Stimulated activated CD8-positive, alpha-beta memory T cell treated with anti-CD3 and anti-CD28 coated beads, Interleukin-2, amount 100 ng/mL, for 48 hours (primary cell): ENCODE measurements at regions not wholly inside any gene's neighbourhood (a gene's known extent, or its start where the extent isn't known, plus 50 kb on each side); places are given as distances from the start of the nearest gene placed in this dataset.

Experiments used
- DNase-seq, 2 donors: peaks; one replicate each; pipeline ENCODE4 v3.0.0-alpha.2; 2020; ENCODE audit warnings: low read depth in 2 of 2

DNA sequence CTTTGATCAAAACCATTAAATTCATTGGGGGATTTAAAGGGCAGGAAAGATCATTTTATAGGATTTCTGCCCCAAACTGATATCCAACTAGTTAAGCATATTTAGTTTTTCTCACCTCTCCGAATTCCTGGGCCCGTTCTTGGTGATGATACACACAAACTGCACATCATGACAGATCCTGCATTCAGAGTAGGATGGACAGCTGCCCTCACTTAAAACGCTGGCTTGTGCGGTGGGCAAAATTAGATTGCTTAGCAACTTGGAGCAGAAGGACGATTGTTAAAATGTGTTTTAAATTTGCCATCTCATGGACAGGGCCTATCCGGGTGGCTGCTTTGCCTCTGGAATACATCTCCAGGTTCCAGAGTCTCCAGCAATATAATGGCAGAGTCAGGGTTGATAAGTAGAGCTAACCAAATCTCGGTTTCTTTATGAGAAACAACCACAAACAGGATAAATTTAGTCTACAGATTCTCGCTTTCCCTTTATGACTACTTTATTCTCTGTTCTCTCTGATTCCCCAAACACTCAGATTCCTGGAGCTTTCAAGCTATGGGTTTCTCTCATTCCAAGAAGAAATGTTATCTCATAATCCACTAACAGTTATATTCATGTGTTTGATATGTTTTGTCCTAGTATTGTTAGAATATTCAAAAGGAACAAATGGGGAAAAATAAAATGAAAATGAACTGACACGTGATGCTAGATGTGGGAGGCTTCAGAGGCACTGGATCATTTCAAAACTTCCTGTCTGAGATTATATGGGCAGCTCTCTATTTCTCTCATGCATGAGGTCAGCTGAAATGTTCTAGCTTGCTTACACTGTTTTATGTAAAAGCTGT lies 1014.1 kb upstream of the SEMA6D start:
- no peak for DNase-seq

DNA sequence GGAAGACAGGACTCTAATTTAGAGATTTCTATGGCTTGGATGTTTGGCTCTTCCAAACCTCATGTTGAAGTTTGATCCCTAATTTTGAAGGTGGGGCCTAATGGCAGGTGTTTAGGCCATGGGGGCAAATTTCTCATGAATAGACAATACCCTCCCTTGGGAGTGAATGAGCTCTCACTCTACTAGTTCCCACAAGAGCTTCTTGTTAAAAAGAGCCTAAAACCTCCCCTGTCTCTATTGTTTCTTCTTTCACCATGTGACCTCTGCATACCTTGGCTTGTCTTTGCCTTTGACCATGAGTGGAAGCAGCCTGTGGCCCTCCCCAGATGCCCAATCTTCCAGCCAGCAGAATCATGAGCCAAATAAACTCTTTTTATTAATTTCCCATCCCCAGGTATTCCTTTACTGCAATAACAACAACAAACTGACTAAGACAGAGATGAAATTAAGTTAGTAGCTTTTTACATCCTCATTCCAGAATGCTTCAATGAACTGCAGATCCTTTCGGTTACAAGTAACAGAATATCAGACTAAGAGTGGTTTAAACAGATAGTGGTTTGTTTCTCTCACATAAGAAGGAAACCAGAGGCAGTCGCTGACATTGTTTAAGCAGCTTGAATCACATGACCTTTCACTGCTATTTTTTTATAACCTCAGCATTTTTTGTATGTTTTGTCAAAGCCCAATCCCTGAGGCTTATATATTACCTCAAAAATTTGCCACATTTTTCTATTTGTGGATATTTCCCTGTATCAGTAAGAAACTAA lies 1013.3 kb upstream of the SEMA6D start:
- no peak for DNase-seq

DNA sequence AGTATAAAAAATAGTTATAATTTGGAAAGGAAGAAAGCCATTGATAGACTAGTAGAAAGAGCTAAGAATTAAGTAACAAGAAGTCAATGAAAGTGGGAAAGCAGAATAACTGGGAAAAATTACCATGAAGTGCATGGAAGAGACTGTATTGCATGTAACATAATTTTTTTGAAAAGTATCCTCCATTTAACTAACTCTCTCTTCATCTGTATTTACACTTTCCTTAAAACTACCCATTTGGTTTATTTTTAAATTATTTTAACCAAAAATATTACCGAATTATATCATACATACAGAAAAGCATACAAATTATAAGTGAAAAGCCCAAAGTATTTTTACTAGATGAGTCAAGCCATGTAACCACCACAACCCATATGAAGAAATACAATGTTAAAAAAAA lies 1009.9 kb upstream of the SEMA6D start:
- DNase-seq = no peak

DNA sequence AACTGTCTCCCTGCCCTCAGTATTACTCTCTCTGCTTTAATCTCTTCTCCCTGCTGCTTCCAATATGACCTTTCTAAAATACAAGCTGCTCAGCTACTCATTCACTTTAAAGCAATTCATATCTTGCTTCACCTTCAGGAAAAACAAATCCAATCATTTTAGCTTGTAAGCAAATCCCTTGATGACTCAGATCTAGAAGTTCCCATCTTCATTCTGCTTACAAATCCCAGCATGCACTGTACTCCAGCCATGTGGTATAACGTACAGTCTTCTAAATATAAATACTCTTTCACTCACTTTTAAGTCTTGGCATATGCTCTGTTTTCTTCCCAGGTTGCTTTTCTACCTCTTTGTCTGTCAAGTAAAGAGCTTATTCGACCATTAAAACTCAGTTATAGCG lies 1009.1 kb upstream of the SEMA6D start:
- DNase-seq = no peak

DNA sequence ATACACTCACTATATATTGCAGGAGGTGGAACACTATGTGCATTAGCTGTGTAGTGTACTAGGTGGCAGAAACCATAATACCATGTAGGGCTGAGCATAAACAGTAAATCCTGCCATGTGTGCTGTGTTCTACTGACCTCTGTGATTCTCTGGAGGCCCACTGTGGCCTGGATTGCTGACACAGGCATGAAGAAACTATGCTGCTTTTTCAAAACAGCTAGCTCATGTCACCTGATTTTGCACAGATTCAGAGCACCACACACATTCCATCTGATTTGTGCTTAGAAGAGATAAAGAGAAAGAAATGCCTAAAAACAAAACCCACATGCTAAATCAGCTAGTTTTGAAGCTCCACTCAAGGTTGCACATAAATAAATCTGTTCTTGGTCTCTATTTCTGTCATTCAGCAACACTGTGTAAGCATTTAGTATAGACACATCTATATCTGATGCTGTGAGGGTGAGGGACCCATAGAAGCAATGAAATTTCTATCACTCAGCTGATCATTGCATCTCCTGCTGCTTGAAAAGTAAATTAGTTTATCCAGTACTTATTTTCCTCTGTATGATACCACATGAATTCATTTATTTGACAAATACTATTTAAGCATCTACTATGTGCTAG lies 1007.7 kb upstream of the SEMA6D start:
- DNase-seq = no peak

DNA sequence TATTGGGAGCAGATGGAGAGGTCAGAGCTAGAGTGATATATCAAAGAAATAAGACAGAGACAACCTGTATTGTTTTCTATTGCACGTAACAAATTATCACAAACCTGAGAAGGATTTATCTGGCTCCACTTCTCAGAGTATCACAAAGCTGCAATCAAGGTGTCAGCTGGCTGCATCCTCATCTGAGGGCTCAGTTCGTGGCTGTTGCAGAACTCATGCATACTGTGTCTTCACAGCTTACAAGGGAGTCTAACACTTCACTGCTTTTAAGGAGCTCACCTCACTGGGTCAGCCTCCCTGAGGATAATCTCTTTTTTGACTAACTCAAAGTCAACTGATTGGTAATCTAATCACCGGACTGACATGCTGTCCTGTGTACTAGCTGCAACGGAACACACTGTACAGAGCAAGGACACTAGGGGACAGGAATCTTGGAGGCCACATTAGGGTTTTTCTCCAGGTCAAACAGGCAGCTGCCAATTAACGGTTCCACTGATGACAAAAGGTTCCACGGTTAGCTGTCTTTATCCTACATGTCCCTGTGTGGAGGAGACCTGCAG lies 1006.8 kb upstream of the SEMA6D start:
- no peak for DNase-seq

DNA sequence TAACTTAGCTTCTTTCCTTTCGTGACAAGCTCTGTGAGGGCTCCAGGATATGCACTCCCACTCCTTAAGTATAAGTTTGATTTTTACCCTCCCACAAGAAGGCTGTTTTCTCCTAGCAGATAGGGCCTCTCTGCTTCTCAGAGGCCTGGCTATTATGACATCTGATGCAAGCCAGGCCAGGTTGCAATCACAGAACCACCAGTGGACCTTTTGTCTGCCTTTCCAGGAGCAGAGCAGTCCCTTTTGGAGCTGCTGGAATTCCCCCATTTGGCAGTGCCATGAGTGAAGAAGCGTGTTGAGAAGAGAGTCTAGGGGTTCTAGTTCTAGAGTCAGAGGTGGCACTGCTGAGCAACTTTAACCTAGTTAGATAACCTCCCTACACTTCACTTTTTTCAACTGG lies 1004.3 kb upstream of the SEMA6D start:
- DNase-seq = no peak

DNA sequence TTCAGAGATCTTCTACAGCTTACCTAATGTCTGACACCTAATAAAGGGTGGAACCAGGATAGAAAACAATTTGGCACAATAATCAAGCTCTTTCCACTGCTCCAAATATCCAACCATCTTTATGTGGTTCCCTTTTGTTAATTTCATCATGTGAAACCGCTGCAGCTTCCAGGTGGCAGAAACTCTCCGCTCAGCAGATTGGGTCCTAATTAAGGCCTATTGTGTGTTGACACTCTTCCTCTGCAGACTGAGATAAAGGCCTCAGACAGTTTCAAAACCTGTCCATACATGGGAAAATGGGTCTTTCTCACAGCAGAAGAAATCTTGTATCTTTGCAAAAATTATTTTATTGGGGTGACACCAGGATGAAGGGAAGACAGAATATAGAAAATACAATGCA lies 1002.4 kb upstream of the SEMA6D start:
- no peak for DNase-seq

DNA sequence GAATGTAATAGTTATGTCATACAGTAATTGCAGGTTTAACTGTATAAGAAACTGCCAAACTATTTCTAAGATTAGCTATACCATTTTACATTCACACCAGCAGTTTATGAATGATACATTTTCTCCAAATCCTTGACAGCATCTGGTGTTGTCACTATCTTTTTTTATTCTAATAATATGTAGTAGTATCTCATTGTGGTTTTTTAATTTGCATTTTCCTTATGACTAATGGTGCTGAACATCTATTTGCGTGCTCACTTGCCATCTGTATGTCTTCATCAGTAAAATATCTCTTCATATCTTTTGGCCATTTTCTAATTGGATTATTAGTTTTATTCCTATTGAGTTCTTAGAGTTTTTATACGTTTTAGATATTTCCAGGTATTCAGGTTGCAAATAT lies 994.0 kb upstream of the SEMA6D start:
- DNase-seq = no peak

DNA sequence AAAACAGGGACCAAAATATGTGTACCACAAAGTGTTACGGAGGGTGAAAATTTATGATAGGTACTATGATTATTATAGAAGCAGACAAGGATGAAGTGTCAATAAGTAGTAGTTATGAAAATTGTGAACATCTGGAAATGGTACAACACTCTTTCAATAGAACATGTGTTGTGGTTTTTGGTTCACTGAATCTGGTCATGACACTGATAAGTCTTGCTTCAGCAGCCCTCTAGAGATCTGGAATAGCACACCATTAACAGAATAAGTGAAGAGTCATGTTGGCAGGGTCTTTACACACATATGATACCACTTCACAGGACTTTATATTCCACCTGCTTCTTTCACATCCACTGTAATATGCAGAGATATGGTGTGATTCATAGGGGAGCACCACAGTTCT lies 985.2 kb upstream of the SEMA6D start:
- DNase-seq = no peak

DNA sequence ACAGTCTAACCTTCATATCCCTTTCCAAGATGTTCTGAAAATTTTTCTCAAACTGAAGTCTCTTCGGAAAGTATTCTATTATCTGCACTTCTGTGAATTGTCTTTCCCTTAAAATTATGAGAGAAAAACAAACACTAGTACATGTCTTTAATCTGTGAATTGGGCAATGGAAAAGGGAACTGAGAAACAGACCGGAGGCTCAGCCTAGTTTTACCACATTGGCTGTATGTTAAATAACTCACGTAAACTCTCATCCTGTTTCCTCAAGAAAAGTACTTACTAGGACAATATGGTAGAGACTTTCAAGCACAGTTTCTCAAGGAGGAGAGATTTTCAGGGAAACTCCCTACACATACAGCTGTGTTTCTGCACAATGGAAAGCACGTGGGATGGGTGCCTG lies 982.2 kb upstream of the SEMA6D start:
- DNase-seq = no peak

DNA sequence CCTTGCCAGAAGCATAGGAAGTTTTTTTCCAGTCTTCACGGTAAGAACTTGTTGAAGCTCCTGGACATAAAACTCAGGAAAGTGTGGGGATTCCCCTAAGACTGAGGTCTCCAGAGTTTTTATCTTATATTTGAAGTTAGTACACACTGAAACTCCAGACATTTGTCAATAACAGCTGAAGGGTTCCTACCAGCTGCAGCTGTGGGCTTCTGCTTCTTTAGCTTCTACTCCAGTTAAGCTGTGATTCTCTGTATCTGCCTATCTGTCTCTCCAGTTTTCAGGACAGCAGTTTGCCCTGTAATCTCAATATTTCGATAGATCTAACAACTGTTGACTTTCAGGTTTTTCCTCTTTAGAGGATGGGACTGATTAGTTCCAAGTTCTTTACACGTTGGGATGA lies 966.0 kb upstream of the SEMA6D start:
- DNase-seq = no peak

DNA sequence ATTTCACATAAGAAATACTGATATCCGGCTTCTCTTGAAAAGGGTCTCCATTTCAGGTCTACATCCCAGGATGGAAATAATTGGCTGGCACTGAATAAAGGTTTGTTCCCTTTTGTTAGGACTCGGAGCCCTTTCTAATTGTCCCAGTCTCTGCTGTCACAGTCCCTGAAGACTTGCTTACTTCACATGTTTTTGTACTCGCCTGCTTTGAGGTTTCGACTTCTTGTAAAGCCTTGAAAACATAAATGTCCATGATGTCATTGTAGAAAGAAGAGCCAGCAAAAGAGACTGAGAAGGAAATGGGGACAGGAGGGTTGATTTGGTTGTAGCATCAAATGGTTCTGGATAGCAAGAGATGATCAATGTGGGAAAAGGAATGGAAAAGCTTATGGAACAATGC lies 963.4 kb upstream of the SEMA6D start:
- no peak for DNase-seq

DNA sequence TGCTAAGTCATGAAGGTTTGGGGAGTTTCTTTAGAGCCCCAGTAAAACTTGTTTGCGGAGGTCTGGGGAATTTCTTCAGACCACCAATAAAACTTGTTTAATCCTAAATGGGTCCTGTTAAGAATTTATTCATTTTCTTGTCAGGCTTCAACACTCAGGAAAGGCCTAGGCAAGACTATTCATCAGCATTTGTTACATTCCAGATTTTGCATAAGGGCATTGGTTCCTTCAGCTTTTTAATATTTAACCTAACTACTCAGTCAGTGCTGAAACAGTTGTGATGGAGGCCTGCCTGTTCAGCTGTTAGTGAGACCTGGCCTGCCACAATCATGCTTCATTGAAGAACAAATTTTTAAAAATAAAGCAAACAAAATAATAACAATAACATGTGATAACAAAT lies 954.2 kb upstream of the SEMA6D start:
- no peak for DNase-seq

DNA sequence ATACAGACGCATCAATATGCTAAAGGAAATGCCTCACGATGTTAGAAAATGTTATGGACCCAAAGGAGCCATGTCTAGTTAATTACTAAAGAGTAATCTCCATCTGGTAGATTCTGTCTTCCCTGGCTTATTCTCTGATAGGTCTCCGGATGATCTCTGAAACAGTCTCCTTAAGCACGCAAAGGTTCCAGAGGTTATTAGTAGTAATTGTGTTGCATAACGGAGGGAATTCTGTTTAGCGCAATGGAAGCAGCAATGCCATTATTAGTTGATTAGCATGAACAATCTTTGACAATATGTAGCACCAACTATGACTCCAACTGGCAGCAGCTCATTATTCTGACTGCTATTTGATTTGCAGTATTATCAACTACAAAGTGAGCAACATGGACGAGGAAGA lies 952.5 kb upstream of the SEMA6D start:
- no peak for DNase-seq

DNA sequence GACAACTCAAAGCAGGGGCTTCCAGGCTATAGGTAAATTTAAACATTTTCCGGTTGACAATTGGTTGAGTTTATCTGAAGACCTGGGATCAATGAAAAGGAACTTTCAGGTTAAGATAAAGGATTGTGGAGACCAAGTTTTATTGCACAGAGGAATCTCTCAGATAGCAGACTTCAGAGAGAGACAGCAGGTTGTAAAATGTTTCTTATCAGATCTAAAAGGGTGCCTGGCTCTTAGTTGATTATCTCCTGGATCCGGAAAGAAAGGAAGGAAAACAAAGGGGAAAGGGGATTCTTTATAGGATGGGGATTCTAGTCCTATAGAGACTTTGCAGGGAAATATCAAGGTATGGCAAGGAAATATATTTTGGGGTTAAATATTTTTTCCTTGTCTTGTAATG lies 951.3 kb upstream of the SEMA6D start:
- DNase-seq = no peak

DNA sequence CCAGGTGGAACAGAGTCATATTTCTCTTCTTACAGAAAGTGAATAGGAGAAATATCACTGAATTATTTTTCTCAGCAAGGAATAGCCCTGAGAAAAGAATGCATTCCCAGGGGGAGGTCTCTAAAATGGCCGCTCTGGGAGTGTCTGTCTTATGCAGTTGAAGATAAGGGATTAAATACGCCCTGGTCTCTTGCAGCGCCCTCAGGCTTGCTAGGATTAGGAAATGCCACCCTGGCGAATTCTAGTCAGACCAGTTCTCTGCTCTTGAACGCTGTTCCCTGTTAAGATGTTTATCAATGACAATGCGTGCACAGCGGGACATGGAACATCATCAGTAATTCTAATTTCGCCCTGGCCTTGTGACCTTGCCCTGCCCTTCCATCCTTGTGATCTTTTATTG lies 949.0 kb upstream of the SEMA6D start:
- no peak for DNase-seq

DNA sequence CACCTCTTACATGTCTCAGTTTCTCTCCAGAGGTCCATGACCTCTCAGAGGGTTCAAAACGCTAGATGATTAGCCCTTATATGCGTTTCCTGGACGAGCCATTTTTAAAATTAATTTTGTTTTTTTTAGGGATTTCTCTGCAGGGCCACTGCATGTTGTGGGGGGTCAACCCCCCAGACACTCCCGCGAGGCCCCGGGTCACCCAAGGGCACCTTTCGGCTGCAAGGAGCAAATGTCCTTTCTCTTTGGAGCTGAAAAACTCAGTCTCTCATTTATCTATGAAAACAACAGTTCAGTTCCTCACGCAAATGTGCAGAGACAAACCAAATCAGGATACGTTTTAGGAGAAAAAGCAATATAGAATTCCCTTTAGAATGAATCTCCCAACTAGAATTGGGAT lies 944.3 kb upstream of the SEMA6D start:
- DNase-seq = no peak

DNA sequence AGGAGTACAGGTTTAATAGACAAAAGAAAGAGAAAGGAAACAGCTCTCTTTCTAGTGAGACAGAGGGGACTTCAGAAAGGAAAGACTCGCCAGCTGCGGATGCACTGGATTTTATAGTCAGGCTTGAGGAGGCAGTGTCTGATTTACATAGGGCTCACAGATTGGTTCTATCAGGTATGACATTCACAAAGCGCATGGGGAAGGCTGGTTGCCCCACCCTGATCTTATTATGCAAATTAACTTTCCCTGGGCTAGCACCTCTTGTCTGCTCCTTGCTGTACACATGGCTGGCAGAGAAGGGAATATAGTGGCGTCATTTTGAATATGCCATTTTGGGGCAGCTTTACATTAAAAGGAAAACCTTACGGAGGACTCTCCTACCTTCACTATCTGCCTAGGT lies 938.4 kb upstream of the SEMA6D start:
- no peak for DNase-seq

DNA sequence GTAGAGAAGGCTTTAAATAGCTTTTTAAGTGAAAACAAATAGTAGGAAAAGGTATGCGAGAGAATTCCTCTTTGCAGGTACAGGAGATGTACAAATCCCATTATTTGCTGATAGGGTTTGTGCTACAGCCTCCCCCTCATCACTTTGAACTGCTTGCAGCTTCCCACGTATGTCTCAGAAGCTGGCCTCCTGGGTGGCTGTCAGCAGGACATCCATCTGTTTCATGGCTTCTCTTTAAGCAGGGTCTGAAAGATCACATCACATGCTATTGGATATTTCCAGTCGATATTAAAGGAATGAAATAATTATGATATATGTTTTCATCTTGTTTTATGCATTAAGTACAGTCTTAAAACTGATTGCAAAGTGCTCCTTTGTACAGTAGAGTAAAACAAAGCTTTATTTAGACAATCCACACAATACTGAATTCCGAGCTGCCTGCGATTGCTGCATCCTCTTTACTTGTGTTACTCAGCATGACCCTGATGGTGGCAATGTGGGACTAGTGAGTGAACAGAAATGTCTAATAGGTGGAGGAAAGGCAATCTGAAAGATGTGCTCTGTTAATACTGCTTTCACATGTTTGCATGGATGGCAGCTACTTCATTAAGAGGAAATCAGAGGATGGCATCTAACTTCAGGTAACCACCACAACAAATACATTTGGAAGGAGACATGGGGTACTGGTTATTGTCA lies 930.6 kb upstream of the SEMA6D start:
- DNase-seq = no peak

DNA sequence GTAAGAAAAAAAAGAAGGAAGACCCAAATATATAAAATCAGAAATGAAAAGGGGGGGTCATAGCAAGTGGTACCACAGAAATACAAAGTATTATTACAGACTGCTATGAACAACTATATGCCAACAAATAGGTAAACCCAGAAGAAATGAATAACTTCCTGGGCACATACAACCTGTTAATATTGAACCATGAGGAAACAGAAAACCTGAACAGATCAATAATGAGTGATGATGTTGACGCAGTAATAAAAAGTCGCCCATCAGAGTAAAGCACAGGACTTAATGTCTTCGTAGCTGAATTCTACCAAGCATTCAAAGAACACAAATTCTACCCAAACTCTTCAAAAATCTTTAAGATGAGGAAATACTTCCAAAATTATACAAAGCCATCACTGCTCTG lies 921.6 kb upstream of the SEMA6D start:
- DNase-seq = no peak

DNA sequence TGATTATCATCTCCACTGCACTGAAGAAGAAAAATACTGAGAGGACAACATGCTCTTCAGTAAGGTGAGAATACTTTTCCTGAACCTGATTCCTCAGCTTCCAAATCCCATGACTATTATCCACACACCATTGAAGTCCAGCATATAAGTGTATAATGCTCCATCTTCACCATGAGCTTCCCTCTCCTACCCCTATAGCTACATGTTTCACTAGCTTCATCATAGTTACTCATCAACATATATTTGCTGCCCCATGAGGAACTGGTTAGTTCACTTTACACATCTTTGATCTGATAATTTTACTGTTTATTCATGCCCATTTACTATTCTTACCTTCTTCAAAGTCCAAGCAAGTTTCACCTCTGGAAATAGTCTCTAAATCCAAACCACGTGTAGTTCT lies 908.5 kb upstream of the SEMA6D start:
- DNase-seq = no peak
